ENCODE measurements at regions not wholly inside any gene's neighbourhood (a gene's known extent, or its start where the extent isn't known, plus 50 kb on each side); places are given as distances from the start of the nearest gene placed in this dataset.

- TF ChIP-seq CTCF (IDR thresholded peaks at IDR 0.05), result no peak
- H3K9me3 Mint-ChIP-seq, result no peaks in the 10 kb centered on the region
- H3K4me1 Mint-ChIP-seq, result peaks cover 39% of the 10 kb centered on the region
- no peaks in the 10 kb centered on the region for H3K36me3 Mint-ChIP-seq (ENCODE audit: low read depth)
- peaks cover 21% of the 10 kb centered on the region for H3K27me3 Mint-ChIP-seq (ENCODE audit: low read depth, poor library complexity)
- DNase-seq, result no peak
- no peak overlapping the region for H3K27ac Mint-ChIP-seq
- no peak overlapping the region for H3K4me3 Mint-ChIP-seq
Observed at GRCh38 chr1:23625929-23626535, 65.6 kb upstream of the RPL11 start.

GRCh38 chr1:23625459-23625858 is 66.1 kb upstream of the RPL11 start:
- Mint-ChIP-seq H3K9me3 (no peaks in the 10 kb centered on the region), H3K36me3 (ENCODE audit: low read depth) (no peaks in the 10 kb centered on the region), H3K27me3 (ENCODE audit: low read depth, poor library complexity) (peaks cover 24% of the 10 kb centered on the region), H3K4me1 (peaks cover 42% of the 10 kb centered on the region), H3K4me3 (no peak overlapping the region), H3K27ac (no peak overlapping the region)
- no peak for DNase-seq
- no peak for TF ChIP-seq CTCF (IDR thresholded peaks at IDR 0.05)

GRCh38 chr1:23624440-23624839 is 65.1 kb upstream of the ID3 start:
- no peak for TF ChIP-seq CTCF (IDR thresholded peaks at IDR 0.05)
- Mint-ChIP-seq H3K36me3 (ENCODE audit: low read depth) (no peaks in the 10 kb centered on the region), H3K4me1 (peaks cover 40% of the 10 kb centered on the region), H3K27ac (no peak overlapping the region), H3K27me3 (ENCODE audit: low read depth, poor library complexity) (peaks cover 33% of the 10 kb centered on the region), H3K4me3 (no peak overlapping the region), H3K9me3 (no peaks in the 10 kb centered on the region)
- no peak for DNase-seq

- Mint-ChIP-seq H3K4me3 (no peak overlapping the region), H3K36me3 (ENCODE audit: low read depth) (no peaks in the 10 kb centered on the region), H3K4me1 (peaks cover 31% of the 10 kb centered on the region), H3K9me3 (no peaks in the 10 kb centered on the region), H3K27ac (no peak overlapping the region), H3K27me3 (ENCODE audit: low read depth, poor library complexity) (peaks cover 43% of the 10 kb centered on the region)
- no peak for TF ChIP-seq CTCF (IDR thresholded peaks at IDR 0.05)
- no peak for DNase-seq
Observed at GRCh38 chr1:23622284-23622683, 63.0 kb upstream of the ID3 start.

- H3K9me3 Mint-ChIP-seq, result no peaks in the 10 kb centered on the region
- peaks cover 33% of the 10 kb centered on the region for H3K4me1 Mint-ChIP-seq
- H3K27ac Mint-ChIP-seq, result no peak overlapping the region
- no peak for DNase-seq
- peaks cover 46% of the 10 kb centered on the region for H3K27me3 Mint-ChIP-seq (ENCODE audit: low read depth, poor library complexity)
- no peak for TF ChIP-seq CTCF (IDR thresholded peaks at IDR 0.05)
- H3K4me3 Mint-ChIP-seq, result peak overlapping the region; percentile 31
- H3K36me3 Mint-ChIP-seq (ENCODE audit: low read depth), result no peaks in the 10 kb centered on the region
Observed at GRCh38 chr1:23620605-23621004, 61.3 kb upstream of the ID3 start.

All from nephron progenitor cell (in vitro differentiated cells).